Erythroblast (primary cell): ENCODE measurements at regions not wholly inside any gene's neighbourhood (a gene's known extent, or its start where the extent isn't known, plus 50 kb on each side); places are given as distances from the start of the nearest gene placed in this dataset.

Experiments
- GATA1 ChIP-seq: IDR thresholded peaks from 2 replicates; pipeline ENCODE4 v1.6.1; 2011; ENCODE audit warnings: low read depth, mild to moderate bottlenecking, control low read depth, low read length, moderate library complexity
- POLR2A ChIP-seq: IDR thresholded peaks from 2 replicates; pipeline ENCODE4 v1.6.1; 2011; ENCODE audit warnings: mild to moderate bottlenecking, low read length

GRCh38 chr3:95655363-95655986 is 1158.9 kb upstream of the EPHA6 start:
- TF ChIP-seq POLR2A: no peak
- TF ChIP-seq GATA1: no peak
